PC-9 (cell line): ENCODE measurements at regions not wholly inside any gene's neighbourhood (a gene's known extent, or its start where the extent isn't known, plus 50 kb on each side); places are given as distances from the start of the nearest gene placed in this dataset.

Experiments
- BruUV-seq: library from RNA; stranded (reverse); fragments of 400-500 nt; replicated peaks from 2 replicates; lab custom pipeline; 2021; lab: Mats Ljungman, UMichigan
- CTCF ChIA-PET: fragments of 300-600 bp; sonication (Branson Sonifier 250); formaldehyde crosslinking; loops from one replicate; lab custom pipeline; 2022; ENCODE audit warnings: antibody characterized with exemption; lab: Charles Lee
- POLR2A ChIA-PET: fragments of 300-600 bp; sonication (Branson Sonifier 250); formaldehyde crosslinking; loops from one replicate; lab custom pipeline; 2022; ENCODE audit warnings: antibody characterized with exemption; ENCODE audit not compliant: unreplicated experiment; lab: Charles Lee
- DNase-seq, 2 experiments: peaks; one replicate each; pipeline versions ENCODE4 v3.0.0 to v3.0.0-alpha.2; 2015 to 2022; ENCODE audit warnings: mixed read lengths in 1 of 2
- H2AFZ ChIP-seq: fragments of 200-600 bp; sonication (generic); 2 replicates; pipeline ENCODE4 v1.8.1; 2017; ENCODE audit warnings: antibody characterized with exemption
- H3F3A ChIP-seq: fragments of 200-600 bp; sonication (generic); 2 replicates; pipeline ENCODE4 v1.8.1; 2017; ENCODE audit warnings: antibody characterized with exemption, mild to moderate bottlenecking, low read depth; ENCODE audit not compliant: insufficient read depth
- H3K27ac ChIP-seq: fragments of 200-600 bp; sonication (generic); 2 replicates; pipeline ENCODE4 v1.6.1; 2016; ENCODE audit warnings: mixed run types
- H3K27me3 ChIP-seq: fragments of 200-600 bp; sonication (generic); 2 replicates; pipeline ENCODE4 v1.6.1; 2016; ENCODE audit warnings: low read depth, mixed run types; ENCODE audit not compliant: insufficient read depth
- H3K36me3 ChIP-seq: fragments of 200-600 bp; sonication (generic); 2 replicates; pipeline ENCODE4 v1.6.1; 2016; ENCODE audit warnings: low read depth, mixed run types
- H3K4me1 ChIP-seq: fragments of 200-600 bp; sonication (generic); replicated peaks from 2 replicates; pipeline ENCODE4 v1.6.1; 2016; ENCODE audit warnings: mixed run types; ENCODE audit not compliant: insufficient read depth
- H3K4me2 ChIP-seq: fragments of 200-600 bp; sonication (generic); 2 replicates; pipeline ENCODE4 v1.6.1; 2017; ENCODE audit warnings: mixed run types
- H3K4me3 ChIP-seq: fragments of 200-600 bp; sonication (generic); 2 replicates; pipeline ENCODE4 v1.6.1; 2016; ENCODE audit warnings: mixed run types
- H3K79me2 ChIP-seq: fragments of 200-600 bp; sonication (generic); 2 replicates; pipeline ENCODE4 v1.6.1; 2017; ENCODE audit warnings: low read depth, mixed run types
- H3K9me2 ChIP-seq: fragments of 200-600 bp; sonication (generic); 2 replicates; pipeline ENCODE4 v1.8.1; 2017; ENCODE audit warnings: mild to moderate bottlenecking; ENCODE audit not compliant: insufficient read depth
- H3K9me3 ChIP-seq: fragments of 200-600 bp; sonication (generic); 2 replicates; pipeline ENCODE4 v1.8.1; 2016; ENCODE audit warnings: low read depth; ENCODE audit not compliant: insufficient read depth
- H4K20me1 ChIP-seq: fragments of 200-600 bp; sonication (generic); 2 replicates; pipeline ENCODE4 v1.8.1; 2017; ENCODE audit not compliant: insufficient read depth
- EZH2 ChIP-seq: fragments of 200-600 bp; sonication (generic); IDR thresholded peaks from 2 replicates; pipeline ENCODE4 v1.8.0; 2017; ENCODE audit warnings: antibody characterized with exemption, low read depth
- intact Hi-C: fragments of 100-400 bp; cut with micrococcal nuclease; formaldehyde crosslinking; loops from one replicate; pipeline ENCODE4 v1.10.0; 2022; ENCODE audit not compliant: unreplicated experiment
- TF ChIP-seq, protein P1 (sequence below): fragments of 200-600 bp; sonication (generic); conservative IDR thresholded peaks from 2 replicates; pipeline ENCODE4 v1.6.1; 2017; ENCODE audit warnings: mixed run types, antibody characterized with exemption, mild to moderate bottlenecking, moderate library complexity

DNA sequence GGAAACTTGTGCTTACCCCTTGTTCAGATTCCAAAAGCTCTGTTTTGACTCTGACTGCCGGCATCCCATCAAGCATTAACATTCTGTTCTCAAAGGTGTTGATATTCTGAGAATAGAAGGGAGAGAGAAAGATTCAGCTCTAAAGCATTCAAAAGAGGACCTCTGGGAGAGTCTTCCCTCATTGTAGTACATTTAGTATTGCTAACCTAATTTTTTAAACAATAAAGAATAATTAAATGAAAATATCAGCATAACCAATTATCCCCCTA lies 190.3 kb downstream of the KLF12 start:
- no peaks in the 10 kb centered on the region for H3K4me1 ChIP-seq
- no TSS peak for BruUV-seq

DNA sequence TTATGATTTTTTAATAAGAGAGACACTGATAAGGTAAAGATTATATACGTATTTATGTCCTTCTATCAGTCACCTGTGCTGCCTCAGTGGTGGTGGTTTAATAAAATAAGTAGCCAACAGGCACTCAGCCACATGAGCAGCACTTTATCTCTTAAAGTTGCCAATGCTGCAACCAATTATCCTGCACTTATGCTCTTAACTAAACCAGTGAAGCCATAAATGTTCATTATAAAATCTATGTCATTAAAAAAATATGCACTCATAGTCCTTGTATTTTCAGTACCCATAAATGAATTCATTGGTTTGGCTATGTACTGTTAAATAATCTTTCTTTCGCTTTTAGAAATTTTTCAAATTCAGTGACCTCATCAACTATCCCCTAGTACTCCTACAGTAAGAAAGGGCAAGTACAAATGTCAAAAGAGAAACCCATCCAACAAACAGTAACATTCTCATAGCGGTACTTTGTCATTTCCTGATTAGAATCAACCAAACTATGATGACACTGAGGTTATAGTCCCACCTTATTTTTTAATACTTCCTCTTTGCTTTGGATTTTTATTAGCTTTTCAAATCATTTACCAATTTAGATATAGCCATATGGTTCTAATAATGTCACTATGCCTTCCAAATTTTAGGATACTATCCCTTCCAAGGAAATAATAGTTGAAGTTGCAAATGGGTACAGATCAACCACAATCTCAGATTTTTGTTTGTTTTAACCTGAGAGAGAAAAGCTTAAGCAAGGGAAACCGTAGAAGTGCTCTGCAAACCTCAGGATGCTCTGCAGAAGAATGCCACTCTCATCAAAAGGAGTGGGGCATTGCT lies 190.9 kb downstream of the KLF12 start:
- Histone ChIP-seq H3K4me3 (no peak overlapping the region), H3K9me3 (no peaks in the 10 kb centered on the region), H3K9me2 (no peaks in the 10 kb centered on the region), H3K4me2 (no peak overlapping the region), H3K36me3 (no peaks in the 10 kb centered on the region), H3F3A (no peaks in the 10 kb centered on the region), H2AFZ (no peak overlapping the region), H3K79me2 (no peaks in the 10 kb centered on the region), H3K27ac (no peak overlapping the region), H4K20me1 (no peaks in the 10 kb centered on the region), H3K4me1 (no peaks in the 10 kb centered on the region), H3K27me3 (no peaks in the 10 kb centered on the region)
- TF ChIP-seq, protein P1, sequence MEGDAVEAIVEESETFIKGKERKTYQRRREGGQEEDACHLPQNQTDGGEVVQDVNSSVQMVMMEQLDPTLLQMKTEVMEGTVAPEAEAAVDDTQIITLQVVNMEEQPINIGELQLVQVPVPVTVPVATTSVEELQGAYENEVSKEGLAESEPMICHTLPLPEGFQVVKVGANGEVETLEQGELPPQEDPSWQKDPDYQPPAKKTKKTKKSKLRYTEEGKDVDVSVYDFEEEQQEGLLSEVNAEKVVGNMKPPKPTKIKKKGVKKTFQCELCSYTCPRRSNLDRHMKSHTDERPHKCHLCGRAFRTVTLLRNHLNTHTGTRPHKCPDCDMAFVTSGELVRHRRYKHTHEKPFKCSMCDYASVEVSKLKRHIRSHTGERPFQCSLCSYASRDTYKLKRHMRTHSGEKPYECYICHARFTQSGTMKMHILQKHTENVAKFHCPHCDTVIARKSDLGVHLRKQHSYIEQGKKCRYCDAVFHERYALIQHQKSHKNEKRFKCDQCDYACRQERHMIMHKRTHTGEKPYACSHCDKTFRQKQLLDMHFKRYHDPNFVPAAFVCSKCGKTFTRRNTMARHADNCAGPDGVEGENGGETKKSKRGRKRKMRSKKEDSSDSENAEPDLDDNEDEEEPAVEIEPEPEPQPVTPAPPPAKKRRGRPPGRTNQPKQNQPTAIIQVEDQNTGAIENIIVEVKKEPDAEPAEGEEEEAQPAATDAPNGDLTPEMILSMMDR: no peak
- TF ChIP-seq EZH2: no peak
- intact Hi-C loops: no loop called here
- DNase-seq: no peak
- POLR2A ChIA-PET: no interaction called here
- CTCF ChIA-PET: no interaction called here
- no TSS peak for BruUV-seq

More for the DNA sequence above, 190.3 kb downstream of the KLF12 start:
- ChIA-PET CTCF (no interaction called here), POLR2A (no interaction called here)
- TF ChIP-seq, protein P1: no peak
- TF ChIP-seq EZH2: no peak
- no peak overlapping the region for H3K27ac ChIP-seq
- H3F3A ChIP-seq: no peaks in the 10 kb centered on the region
- H3K27me3 ChIP-seq: no peaks in the 10 kb centered on the region
- H3K9me3 ChIP-seq: no peaks in the 10 kb centered on the region
- no peaks in the 10 kb centered on the region for H3K79me2 ChIP-seq
- no peaks in the 10 kb centered on the region for H3K36me3 ChIP-seq
- H3K9me2 ChIP-seq: no peaks in the 10 kb centered on the region
- H4K20me1 ChIP-seq: no peaks in the 10 kb centered on the region
- no peak overlapping the region for H3K4me3 ChIP-seq
- intact Hi-C loops: loop anchor here (2.0 kb wide), 1 partner anchor 343 kb away; no protein-coding TSS in a partner anchor
- no peak for DNase-seq
- no peak overlapping the region for H3K4me2 ChIP-seq
- no peak overlapping the region for H2AFZ ChIP-seq

DNA sequence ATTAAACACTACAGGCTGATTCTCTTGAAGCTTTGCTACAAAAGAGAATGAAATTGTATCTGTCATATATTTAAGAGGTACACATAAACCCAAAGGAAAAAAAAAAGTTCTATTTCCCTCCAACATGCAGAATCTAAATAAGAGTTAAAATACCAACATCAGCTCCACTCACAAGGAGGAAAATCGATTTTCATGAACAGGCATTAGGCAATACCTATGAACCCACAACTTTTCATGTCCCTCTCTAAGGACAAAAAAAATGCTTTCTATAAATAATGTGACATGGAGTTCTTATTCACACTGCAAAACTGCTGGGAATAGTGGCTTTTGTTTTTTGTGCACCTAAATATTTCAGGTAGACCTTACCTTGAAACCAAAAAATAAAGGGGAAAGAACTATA lies 192.5 kb downstream of the KLF12 start:
- Histone ChIP-seq H3K9me3 (no peaks in the 10 kb centered on the region), H3K27ac (no peak overlapping the region), H4K20me1 (no peaks in the 10 kb centered on the region), H3K4me1 (no peaks in the 10 kb centered on the region), H2AFZ (no peak overlapping the region), H3F3A (no peaks in the 10 kb centered on the region), H3K27me3 (no peaks in the 10 kb centered on the region), H3K4me3 (no peak overlapping the region), H3K9me2 (no peaks in the 10 kb centered on the region), H3K36me3 (no peaks in the 10 kb centered on the region), H3K4me2 (no peak overlapping the region), H3K79me2 (no peaks in the 10 kb centered on the region)
- POLR2A ChIA-PET: no interaction called here
- no peak for TF ChIP-seq EZH2
- TF ChIP-seq, protein P1: no peak
- CTCF ChIA-PET: no interaction called here
- intact Hi-C loops: no loop called here
- no TSS peak for BruUV-seq
- DNase-seq: no peak
